GM19397 (cell line): ENCODE measurements at regions not wholly inside any gene's neighbourhood (a gene's known extent, or its start where the extent isn't known, plus 50 kb on each side); places are given as distances from the start of the nearest gene placed in this dataset.

Source experiments
- ATAC-seq: cut with Tn5 transposase; IDR thresholded peaks from one replicate; pipeline ENCODE4 v1.9.1; 2021; ENCODE audit warnings: mild to moderate bottlenecking, moderate library complexity; ENCODE audit not compliant: unreplicated experiment

DNA sequence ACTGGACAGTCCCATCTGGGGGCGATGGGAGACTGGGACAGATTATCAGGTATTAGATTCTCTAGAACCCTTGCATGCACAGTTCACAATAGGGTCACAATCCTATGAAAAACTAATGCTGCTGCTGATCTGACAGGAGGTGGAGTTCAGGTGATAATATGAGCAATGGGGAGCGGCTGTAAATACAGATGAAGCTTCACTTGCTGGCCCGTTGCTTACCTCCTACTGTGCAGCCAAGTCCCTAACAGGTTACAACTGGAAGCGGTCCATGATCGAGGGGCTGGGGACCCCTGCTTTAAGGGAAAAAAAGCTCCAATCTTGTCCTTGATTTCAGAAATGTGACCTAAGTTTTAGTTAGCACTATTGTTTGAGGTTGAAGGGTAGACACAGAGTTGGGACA is 175.2 kb downstream of the ZNF330 start:
- ATAC-seq: no peak

DNA sequence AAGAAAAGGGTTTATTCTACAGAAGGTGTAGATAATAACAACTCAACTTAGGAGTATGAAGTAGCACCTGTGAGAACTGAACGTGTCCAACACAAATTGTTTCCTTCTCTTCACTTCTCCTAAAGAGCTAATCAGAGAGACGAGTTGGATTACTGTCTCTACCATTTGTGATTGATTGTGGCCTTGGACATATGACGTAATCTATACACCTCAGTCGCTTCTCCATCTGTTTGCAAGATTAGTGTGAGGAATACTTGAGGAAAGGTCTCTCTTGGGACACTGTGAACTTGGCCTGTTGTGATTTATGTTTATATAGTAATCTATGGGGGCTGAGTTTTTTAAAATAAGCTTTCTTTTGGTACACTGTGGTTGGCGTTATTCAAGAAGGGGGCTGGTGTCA is 182.0 kb downstream of the ZNF330 start:
- no peak for ATAC-seq

DNA sequence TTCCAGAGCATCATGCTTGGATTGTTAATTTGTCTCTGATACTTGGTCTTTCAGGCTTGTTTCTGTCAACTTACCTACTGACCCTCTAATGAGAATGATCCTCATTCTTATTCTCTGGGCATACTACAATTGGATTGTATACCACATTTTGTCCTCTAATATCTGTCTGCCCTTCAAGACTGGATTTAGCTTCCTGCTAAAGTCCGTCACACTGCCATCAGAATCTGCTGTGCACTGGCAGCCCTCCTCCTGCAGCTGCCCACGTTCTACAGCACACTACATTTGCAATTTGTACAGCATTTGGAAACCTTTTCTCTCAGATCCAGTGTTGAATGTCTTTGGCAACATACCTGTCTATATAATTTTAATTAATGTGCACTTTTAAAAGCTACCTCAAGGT is 183.1 kb downstream of the ZNF330 start:
- no peak for ATAC-seq

DNA sequence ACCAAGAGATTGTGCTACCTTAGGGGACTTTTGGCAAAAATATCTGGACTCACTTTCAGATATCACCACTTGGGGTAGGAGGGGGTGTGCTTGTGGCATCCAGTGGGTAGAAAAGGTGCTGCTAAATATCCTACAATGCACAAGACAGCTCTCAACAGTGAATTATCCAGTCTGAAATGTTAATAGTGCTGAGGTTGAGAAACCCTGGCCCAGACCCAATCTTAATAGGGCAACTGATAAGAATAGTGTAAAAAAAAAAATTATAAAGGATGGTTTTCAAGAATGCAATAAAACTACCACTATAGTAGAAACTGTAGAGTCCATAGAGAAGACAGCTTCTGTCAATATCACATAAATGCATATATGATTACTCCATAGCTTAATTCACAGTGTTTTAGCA is 185.5 kb downstream of the ZNF330 start:
- no peak for ATAC-seq

DNA sequence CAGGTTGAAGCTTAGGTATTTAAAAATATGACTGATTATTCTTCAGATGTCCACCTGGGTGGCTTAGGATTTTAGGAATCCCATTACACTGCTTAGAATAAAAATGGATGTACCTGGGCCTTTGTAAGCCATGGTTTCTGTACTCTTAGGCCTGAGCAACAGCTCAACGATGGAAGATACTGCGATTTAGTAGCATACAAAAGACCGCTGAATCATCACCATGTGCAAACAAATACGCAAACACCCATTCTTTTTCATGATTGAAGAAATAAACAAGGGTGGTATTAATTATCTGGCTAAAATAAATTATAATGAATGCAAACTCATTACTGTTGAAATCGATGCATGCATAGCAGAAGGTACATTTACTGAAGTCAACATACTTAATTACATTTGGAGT is 188.9 kb downstream of the ZNF330 start:
- ATAC-seq: no peak

DNA sequence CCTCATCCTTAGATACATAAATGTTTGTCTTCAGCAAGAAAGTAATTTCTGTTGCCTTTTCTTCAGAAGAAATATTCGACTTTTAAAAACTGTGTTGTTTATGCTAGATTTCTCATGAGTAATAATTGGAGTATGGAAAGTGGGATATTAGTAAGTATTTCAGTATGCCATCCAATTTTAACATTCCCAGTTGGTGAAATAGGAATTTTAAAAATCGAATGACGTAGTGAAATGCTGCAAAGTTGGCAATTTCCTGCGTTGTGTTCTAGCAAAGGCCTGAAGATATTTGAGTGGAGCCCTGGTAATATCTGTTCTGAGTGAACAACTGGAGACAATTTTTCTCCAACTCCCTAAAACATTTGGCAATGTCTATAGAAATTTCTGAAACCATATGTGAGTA is 190.1 kb downstream of the ZNF330 start:
- no peak for ATAC-seq

DNA sequence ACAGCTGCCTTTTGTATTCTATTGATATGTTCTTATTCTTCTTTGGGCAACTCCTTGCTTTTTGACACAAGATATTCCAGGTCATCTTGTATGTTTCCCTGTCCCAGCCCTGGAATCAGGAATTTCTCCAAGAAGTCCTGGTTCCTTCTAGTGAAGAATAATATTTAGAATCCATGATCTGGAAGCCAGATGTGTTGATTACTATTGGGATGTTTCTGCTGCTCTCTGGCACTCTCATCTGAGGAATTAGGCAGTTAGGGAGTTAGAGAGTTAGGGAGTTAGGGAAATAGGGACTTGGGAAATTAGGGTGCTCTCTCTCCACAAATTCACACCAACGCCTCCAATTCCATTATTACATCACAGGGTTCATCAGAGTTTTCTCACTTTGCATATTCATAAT is 191.2 kb downstream of the ZNF330 start:
- no peak for ATAC-seq

DNA sequence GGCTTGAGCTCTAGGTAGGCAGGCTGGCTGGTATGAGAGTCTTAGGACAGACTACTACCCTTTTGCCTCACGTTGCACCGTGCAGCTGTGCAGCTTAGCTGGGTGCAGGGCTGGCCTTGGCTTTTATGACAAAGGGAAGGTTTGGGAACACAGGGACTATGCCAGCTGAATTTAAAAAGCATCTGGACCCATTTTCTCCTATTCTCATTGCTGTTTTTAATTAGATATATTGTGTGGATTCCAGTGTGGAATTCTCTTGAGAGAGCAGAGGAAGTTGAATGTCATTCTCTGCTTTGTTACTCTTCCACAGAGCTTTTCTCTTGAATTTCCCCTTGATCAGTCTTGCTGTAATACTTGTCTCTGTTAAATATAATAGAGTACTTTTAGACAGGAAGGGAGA is 192.7 kb downstream of the ZNF330 start:
- ATAC-seq: no peak

DNA sequence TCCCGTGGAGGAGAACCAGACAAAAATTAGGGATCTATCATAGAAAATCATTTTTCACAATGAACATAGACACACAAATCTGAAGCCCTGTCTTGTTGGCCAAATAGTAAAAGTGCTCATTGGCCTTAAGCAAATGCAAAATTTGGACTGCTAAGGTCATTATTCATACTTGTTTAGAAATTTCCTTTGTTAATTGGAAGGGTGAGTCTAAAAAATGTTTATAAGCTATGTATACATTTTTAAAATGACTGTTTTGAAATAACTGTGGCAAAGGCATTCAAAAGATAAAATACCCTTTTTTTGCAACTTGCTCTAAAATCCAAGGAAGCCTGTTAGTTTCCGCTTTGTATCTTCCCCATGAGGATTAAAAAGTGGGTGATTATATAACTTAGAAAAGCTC is 195.0 kb downstream of the ZNF330 start:
- no peak for ATAC-seq

DNA sequence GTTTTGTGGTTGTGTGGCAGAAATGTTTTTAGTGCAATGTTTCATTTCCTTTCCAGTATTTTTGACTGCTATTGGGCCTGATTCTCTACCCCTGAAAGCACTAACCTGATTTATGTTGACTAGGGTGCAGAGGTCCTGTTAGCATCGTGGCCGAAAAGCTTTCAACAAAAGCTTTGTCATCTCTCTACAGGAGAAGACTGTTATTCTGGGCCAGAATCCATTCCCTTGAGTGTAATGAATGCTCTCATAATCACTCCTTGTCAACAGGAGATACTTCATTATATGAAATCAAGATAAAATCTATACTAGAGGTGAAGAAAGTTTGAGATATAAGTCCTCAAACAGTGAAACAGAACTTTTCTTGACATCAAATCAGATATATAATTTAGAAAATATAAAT is 195.5 kb downstream of the ZNF330 start:
- ATAC-seq: no peak

DNA sequence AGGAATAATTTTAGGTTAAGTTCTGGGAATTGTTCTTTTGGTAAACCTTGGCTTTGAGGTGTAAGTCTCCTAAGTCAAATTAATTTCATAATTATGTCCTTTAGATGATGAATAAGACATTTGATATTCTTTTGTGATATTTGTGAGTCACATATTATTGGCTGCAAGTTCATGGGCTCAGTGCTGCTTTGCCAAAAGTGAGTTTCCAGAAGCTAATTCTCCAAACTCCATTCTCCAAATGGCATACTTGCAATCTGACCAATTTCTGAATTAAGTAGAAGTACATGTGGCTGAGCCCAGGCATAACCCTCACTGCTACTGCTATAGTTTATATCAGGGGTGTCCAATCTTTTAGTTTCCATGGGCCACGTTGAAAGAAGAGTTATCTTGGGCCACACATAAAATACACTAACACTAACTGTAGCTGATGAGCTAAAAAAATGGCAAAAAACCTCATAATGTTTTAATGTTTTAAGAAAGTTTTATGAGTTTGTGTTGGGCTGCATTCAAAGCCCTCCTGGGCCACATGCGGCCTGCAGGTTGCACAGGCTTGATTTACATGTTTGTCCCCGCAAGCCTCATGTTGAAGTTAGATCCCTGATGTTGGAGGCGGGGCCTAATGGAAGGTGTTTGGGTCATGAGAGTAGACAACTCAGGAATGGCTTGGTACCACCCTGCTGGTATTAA is 196.1 kb downstream of the ZNF330 start:
- ATAC-seq: no peak

DNA sequence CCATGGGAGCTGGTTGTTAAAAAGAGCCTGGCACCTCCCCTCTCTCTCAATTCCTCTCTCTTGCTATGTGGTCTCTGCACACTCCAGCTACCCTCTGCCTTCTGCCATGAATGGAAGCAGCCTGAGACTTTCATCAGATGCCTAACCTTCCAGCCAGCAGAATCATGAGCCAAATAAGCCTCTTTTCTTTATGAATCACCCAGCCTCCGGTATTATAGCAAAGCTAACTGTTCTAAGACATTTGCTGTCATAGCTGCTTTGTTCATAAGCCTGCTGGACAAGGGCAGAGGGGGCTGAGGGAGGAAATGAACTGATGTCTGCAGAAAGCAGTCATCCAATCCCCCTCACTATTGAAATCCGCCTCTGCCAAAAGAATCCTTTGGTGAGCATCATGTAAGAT is 196.7 kb downstream of the ZNF330 start:
- ATAC-seq: no peak

DNA sequence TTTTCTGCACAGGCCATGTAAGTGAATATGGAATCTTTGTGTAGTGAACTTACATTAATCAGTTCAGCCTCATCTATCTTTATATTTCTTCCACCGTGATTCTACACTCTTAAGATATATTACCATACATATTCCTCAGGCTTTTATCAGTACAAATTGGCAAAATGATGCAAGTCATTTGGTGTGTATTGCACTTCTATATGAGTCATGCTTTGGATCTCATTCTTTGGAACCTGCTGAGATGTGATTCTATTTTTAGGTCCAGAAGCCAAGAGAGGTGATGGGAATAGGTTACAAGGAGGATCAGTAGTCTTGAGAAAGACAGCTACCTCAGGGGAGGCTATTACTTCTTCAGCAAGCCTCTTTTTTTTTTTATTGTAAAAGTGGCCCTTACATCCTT is 204.4 kb downstream of the ZNF330 start:
- no peak for ATAC-seq

DNA sequence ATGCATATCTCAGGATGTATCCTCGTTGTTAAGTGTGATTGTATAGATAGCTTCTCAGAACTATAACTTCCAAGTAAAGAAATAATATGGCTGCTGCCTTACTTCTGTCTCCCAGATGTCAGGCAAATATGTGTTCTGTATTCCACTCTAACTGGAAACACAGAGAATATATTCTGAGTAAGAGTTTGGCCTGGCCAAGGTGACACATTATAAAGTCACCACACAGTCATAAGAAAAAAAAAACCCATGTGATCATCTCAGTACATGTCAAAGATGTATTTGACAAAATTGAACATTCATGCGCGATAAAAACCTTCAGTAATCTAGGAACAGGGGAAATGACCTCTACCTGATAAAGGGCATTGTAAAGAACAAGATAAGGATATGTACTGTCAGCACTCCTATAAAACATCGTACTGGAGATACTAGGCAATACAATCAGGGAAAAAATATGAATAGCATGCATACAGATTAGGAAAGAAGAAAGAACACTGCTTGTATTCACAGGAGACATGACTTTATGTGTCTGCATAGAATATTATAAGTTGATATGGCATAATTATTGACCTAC is 207.1 kb downstream of the ZNF330 start:
- no peak for ATAC-seq

DNA sequence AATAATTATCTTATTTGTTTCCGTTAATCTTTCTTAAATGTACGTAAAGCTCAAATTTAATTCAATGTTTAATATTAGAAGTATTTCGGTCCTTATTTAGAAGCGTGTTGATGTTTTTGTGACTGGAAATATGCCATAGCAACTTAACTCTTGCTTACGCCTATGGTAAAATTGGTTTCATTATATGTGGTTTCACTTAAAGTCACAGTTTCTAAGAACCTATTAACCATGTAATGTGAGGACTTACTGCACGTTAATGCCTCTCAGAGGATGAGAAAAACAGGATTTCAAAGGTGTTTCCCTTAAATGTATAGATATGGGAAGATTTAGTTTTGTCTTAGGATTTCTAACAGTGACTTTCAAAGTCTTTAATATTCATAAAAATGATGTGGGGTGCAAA is 206.4 kb upstream of the IL15 start:
- ATAC-seq: no peak

DNA sequence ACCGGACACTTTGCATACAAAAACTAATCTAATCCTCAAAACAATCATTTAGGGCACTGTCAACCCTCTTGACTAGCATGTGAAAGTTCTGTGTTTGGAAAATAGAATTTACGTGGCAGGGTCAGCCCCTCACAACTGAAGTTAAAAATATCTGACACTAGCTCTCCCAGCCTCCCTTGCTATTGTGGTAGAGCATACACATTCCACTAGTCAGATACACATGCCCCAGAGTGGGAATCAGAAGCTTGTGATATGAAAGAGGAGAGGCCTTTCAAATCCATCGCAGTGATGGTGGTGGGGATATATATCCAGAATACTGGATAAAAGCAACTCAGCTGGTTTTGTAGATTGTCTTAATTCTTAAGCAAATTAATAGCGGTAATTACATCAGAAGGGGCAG is 205.7 kb upstream of the IL15 start:
- no peak for ATAC-seq

DNA sequence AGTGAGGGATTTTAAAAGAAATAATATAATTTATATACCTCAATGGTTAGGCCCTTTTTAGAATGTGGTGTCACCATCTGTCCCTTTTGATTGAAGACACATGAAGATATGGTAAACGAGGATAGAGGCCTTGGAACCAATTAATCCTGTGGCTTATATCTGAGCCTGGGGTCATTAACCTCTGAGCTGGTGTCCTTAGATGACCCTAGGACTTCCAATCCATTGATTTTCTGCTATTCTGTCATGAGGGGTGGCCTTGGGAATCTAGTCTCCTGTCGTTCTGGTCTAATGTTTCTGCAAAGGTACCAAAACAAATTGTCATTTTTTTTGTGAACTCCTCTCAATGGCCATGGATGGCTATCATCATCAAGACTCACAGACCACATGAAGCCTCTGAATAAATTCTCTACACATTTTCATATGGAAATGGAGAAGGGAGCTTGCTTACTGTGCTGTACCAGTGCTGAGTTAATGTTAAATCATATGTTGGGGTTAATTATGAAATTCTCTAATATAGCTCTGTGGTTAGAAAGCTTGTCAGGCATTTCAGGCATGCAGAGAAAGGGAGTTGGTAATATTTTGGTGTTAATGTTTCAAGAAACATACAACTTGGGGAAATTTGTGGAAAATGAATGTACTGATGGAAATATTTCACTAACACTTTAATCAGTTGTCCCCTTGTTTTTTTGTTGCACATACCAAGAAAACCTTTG is 204.2 kb upstream of the IL15 start:
- ATAC-seq: no peak

DNA sequence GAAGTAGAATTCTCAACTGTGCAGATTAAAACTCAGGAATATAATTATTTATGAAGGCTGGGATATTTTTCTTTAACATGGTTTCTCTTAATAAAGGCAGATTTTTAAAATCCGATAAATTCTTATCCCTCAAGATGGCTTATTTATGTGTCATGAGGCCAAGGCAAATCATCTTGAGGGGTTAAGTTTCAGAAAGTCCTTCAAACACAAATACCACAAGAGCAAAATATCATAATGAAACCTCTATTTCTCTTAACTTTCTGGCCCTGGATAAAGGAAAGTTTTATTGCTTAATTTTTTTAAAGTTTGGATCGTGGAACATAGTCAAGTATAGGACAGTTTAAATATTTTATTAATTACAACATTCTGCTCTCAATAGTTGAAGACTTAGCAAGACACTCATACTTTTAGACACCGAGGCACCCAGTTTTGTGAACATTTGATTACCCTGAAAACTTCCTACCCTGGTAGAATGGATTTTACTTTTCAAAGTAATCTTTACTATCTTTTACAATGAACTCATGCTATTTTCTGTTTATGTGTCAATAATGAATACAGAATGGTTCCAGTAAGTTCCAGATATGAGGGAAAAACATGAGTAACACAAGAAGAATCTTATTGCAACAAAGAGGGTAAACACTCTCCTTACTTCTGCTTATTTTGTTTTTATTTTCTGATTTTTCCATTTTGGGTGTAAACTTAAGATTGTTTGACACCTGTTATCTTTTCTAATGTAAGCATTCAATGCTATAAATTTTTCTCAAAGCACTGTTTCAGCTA is 200.7 kb upstream of the IL15 start:
- ATAC-seq: no peak

DNA sequence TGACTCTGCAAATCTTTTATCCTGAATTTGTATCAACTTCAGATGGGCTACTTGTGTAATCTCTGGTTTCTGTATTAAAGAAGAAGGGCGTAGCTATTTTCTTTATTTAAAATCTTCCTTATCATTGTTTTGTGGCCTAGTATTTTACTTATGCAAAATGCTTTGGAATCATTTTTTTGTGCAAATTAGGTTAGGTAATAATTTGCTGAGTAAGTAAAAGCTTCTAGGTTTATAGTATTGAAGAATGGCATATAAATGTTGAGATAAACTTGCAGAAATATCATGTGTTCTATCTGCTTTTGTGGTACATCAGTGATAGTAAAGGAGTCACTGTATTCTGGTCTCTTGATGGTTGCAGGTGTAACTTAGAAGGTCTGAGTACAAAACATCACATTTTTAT is 197.2 kb upstream of the IL15 start:
- ATAC-seq: no peak

DNA sequence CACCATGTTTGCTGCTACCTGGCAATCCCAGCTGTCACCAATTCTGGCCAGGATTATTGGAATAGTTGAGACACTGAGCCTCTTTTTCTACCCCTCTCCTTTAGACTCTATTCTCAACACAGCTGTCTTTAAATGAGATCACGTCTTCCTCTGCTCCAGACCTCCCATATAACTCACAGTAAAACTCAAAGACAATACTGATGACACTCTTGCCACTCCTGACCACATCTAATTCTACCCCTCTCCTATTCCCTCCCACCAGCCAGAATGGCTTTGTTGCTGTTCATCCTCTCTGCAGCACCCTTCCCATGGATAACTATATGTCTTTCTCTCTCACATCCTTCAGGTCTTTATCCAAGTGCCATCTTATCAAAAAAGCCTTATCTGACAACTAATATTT is 188.6 kb upstream of the IL15 start:
- ATAC-seq: no peak

DNA sequence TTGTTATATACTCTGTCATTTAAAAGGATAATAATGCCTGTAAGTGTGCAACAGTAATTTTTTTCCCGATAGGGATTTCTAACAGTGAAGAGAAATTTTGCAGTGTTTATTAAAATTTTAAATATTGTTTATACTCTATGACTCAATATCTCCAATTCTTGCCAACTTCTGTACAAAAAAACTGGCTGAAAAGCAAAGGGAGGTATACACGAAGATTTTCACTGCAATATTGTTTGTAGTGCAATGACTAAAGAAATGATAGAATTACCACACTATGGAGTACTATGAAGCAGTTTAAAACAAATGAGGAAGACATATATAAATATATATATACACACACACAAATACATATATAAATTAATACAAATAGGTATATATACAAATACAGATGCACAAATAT is 187.9 kb upstream of the IL15 start:
- no peak for ATAC-seq

DNA sequence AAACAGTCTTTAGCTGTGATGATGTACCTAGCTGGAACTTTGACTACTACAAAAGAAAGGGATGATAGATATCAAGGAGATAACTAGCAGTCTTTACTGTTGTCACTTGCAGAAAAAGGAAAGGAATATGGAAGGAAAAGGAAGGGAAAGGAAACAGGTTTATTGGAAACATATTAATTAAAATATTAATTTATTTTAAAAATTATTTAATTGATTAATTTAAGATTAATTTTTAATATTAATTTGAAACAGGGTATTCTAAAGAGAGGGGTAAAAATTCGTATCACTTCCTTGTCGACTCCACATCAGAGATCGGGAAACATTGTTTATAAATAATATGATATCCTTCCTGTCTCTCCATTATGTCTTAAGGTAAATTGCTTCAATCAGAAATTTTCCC is 186.5 kb upstream of the IL15 start:
- no peak for ATAC-seq
